GM20431 (cell line): ENCODE measurements at regions not wholly inside any gene's neighbourhood (a gene's known extent, or its start where the extent isn't known, plus 50 kb on each side); places are given as distances from the start of the nearest gene placed in this dataset.

Source experiments
- in situ Hi-C: fragments of 300-500 bp; cut with MseI, MboI; formaldehyde crosslinking; loops from one replicate; pipeline ENCODE4 v1.15.0; 2020; ENCODE audit warnings: low sequenced_read_pairs; ENCODE audit not compliant: unreplicated experiment

DNA sequence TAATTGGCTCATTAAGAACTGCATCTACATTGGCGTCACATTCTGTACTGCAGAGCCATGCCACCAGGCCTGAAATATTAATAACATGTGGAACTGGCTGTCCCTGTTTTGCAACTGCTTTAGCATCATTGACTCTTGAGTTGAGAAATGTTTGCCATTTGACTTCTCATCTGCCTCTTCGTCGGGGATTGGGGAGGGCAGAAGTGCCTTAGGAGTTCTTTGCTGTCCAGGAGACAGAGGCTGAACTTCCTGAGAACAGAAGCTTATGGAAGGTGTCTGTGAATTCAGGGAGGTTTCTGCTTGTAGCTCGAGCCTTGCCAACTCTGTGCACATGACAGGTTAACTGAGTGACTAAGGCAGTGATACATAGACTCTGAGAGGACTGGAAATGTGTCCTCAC lies 265.0 kb downstream of the KIF4B start:
- in situ Hi-C loops = no loop called here

DNA sequence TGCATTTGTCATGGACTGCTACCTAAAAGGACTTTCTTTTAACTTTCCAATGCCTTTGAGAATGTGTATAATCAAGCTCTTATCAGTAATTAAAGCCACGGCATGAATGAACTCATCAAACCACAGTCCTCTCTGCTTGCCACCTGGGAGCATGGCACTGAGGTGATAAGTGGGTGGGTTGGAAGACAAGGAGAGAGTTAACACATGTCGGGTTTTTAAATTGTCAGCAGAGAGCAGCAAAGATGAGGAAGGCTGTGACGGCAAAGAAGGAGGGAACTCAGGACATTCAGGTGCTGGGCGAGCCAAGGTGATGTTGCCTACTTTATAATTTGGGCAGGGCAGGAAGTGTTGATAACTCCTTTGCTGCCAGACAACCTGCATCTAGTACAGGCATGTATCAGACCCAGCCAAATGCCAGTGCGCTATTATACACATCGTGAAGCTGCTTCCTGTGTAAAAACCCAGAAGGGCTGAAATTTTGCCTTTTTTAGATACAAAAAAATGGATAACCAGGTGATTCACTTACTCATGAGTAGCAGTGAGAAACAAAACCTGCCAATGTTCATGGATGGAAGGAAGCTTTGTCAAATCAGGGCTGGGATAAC lies 269.1 kb downstream of the KIF4B start:
- in situ Hi-C loops = no loop called here

DNA sequence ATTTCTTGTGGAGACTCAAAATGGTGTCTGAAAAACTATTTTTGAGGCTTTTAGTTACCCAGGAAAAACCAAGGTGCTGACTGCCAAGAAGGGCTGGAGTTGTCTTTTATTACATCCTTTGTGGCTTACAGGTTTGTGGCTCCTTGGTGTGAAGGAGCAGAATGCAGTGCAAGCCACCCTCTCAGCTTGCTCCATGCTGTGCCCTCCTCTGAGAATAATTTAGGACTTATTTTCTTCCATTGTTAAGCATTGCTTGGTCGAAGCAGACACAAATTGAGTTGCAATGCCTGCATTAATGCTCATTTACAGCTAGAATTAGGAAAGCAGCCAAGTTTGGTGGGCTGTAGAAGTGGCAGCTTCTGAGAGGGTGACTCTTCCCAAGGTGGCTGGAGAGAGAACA lies 272.2 kb downstream of the KIF4B start:
- in situ Hi-C loops = no loop called here

GRCh38 chr5:155290937-155291336 lies 277.4 kb downstream of the KIF4B start:
- in situ Hi-C loops = no loop called here

DNA sequence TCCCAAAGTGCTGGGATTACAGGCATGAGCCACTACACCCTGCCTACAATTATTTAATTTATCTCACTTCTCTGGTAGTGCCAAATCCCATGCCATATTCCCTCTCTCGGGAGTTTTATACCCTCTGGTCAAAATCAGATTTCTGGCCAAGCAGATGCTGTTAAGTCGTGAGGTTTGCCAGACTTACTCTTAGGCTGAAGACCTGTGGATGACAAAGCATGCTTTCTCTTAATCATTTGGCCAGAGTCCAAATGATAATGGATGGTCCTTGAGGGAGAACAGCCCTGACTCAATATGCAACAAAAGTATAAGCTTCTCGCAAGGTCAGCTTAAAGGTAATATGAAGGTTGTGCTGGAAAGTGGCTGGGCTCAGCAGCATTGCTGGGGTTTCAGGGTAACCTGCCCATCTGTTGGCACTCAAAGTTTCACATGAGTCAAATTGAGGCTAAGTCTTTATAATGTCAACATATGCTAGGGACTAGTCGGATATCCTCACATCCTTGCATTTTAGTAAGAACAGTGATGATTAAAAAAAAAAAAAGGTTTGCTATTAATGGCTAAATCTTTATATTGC lies 280.1 kb downstream of the KIF4B start:
- in situ Hi-C loops = no loop called here

DNA sequence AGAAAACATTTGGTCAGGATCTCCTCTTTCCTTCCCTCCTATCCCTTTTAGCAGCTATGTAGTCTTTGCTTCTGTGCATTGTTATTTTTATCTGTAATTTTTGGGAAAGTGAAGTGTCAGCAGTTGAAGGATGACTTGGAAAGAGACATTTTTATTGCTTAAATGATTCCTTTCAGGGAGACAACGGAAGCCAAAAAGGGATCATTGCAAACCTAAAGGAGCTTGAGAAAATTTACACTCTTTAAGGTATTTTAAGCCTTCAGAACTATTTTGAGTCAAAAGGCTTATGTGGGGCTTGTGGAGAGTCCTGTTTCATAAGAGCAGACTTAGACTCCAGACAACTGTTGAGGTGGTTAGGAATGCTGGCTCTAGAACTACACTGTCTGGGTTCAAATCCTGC lies 281.6 kb downstream of the KIF4B start:
- in situ Hi-C loops = no loop called here

DNA sequence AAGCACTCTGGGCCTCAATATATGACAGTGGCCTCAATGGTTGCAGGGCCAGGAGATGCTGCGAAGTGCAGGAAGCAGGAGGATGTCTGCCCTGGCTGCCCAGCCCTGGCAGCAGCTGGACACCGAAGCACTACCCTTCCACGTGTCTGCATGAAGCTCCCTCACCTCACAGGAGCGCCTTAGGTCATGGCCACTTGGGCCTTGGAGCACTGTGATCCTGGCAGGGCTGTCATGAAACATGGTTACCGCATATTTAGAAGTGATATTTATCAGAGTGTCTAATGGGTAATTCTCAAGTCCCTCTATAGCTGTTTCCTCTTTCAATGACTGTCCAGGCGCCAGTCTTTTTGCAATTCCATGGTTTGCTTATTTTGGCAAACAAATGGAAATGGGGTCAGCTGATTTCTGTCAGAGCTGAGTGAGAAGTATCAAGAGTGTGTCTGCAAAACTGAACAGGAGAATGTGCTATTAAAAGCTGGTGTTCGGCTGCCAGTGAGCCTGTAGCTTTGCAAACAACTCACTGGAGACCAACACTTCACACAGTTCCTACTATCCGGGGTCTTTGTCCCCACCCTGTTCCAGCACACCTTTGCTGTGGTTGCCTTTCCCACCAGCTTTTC lies 285.9 kb downstream of the KIF4B start:
- in situ Hi-C loops = no loop called here

DNA sequence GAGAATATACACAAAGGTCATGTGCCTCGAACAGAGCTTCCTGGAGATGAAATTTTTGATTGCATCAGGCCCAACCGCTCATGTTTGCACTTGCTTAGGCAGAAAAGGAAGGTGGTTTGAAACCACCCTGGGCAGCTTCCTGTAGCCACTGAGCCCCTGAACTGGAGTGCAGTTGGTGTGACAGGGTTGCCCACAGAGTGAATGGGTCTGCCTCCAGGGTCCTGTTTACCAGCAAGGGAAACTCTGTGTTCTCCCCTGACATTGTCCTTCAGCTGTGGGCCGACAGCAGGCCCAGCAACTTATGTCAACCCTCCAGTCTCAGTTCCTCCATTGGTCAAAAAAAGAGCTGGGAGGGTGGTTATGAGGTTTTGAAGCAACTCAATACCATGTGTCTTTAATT lies 289.6 kb downstream of the KIF4B start:
- in situ Hi-C loops = no loop called here

DNA sequence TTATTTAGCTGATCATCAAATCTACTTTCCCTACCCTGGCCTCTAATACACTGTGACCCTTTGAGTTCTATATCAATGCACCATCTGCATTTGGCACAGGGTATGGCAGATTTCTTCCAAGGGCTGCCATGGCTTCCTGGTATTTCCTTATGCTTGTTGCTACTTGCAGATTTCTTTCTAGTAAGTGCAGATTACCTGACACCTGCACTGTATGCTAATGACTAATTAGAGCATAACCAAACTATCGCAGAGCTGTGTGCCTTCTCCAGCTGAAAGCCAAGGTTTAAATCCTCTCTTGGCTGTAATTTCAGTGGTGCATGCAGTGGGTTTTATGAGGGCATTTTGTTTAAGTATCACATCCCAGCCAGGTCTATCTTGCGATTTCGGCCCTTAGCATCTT lies 293.7 kb downstream of the KIF4B start:
- in situ Hi-C loops = no loop called here

- in situ Hi-C loops = no loop called here
Measured at GRCh38 chr5:155308289-155308688, 294.7 kb downstream of the KIF4B start.

GRCh38 chr5:155309021-155309746 lies 295.6 kb downstream of the KIF4B start:
- in situ Hi-C loops = no loop called here

DNA sequence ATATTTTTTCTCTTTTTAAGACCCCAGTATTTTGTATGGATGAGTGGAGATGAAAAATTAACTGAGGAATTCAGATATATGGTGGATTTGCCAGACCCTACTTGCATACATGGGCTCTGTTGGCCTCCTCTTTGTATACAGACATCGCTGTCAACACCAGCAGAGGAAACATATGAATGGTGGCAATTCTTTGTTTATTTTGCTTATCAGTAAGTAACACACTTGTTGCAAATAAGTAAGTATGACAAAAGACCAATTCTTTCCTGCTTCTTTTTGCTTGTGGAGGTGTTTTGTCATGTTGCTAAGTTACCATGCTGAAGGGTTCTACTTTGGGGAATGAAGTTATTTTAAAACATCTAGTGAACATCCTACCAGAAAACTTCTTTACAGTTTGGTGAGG lies 298.2 kb downstream of the KIF4B start:
- in situ Hi-C loops = no loop called here

DNA sequence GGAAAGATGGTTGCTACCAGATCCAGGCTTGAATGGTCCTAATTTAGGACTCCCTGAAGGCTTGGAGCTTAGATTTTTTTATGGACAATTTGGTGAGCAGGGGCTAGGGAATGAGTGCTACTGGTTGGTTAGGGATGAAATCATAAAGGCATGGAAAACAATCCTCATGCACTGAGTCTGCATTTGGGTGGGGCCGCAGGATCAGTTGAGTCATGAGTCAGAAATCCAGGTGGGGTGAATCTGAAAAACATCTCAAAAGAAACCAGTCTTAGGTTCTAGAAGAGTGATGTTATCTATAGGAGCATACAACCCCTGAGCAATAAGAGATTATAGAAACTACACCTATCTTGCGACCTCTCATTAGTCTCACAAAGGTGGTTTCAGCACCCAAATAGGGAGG lies 300.0 kb downstream of the KIF4B start:
- in situ Hi-C loops = no loop called here

- in situ Hi-C loops = no loop called here
Measured at GRCh38 chr5:155316070-155316714, 302.6 kb downstream of the KIF4B start.

DNA sequence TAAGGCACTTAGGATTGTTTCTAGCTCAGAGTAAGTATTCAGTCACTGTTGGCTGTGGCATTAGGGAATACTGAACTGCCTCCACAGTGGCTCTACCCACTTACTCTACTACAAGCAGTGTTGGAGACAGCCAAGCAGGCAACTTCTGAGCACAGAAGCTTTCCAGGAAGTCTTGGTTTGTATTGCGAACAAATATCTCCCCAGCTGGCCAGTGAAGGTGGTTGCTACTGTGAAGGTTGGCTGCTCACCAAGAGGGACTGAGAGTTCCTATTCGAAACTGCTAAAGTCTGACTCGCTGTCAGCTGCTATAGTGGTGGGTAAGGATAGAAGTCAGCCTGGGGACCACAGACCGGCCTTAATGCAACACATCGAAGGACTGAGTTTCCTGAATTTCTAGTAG lies 319.1 kb downstream of the KIF4B start:
- in situ Hi-C loops = no loop called here

GRCh38 chr5:155342956-155343355 lies 329.4 kb downstream of the KIF4B start:
- in situ Hi-C loops = no loop called here

- in situ Hi-C loops = no loop called here
Measured at GRCh38 chr5:155343468-155343867, 329.9 kb downstream of the KIF4B start.

DNA sequence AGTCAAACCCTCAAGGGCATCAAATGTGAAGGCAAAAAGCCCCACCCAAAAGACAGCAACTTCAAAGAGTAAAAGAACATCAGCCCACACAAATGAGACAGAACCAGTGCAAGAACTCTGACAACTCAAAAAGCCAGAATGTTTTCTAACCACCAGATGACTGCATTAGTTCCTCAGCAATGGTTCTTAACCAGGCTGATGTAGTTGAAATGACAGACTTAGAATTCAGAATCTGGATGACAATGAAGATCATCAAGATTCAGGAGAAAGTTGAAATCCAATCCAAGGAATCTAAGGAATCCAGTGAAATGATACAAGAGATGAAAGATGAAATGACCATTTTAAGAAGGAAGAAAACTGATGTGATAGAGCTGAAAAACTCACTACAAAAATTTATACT lies 339.7 kb downstream of the KIF4B start:
- in situ Hi-C loops = no loop called here

DNA sequence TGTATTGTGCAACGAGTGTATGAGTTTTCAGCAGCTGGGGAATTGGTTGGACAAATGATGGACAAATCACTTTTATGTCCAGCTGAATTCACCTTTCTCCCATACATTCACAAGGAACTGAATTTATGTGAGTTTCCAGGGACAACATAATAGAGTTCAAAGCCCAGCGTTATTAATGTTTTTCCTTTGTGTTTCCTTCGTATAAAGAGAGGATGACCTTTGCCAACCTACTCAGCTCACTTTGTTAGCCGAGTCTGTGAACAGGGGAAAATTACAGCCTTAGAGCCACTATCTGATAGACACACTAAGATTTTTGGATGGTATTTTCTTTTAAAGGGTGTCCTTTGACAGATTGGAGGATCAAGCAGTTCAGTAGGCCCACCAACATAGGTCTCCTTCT lies 352.5 kb downstream of the KIF4B start:
- in situ Hi-C loops = no loop called here

GRCh38 chr5:155367841-155368240 lies 354.3 kb downstream of the KIF4B start:
- in situ Hi-C loops = no loop called here

- in situ Hi-C loops = no loop called here
Measured at GRCh38 chr5:155368490-155368889, 354.9 kb downstream of the KIF4B start.
